Activated CD4-positive, alpha-beta T cell treated with anti-CD3 and anti-CD28 coated beads, Interleukin-2, amount 10 ng/mL, durations not matched to agents 24 days and 14 days (primary cell): ENCODE measurements at regions not wholly inside any gene's neighbourhood (a gene's known extent, or its start where the extent isn't known, plus 50 kb on each side); places are given as distances from the start of the nearest gene placed in this dataset.
"Not testable (repeated sequence)": the region's sequence is repeated elsewhere in the genome, so short reads cannot be mapped to it uniquely, and the experiment has no call there.

ENCODE experiments used
- DNase-seq: peaks from one replicate; pipeline ENCODE4 v3.0.0; 2022
- H3K27ac Mint-ChIP-seq: one replicate; pipeline ENCODE4 v1.8.0; 2022; ENCODE audit warnings: mild to moderate bottlenecking, mixed read lengths
- H3K27me3 Mint-ChIP-seq: one replicate; pipeline ENCODE4 v1.8.0; 2022; ENCODE audit warnings: mixed read lengths
- H3K36me3 Mint-ChIP-seq: one replicate; pipeline ENCODE4 v1.8.0; 2022; ENCODE audit warnings: low read depth, mild to moderate bottlenecking, mixed read lengths
- H3K4me1 Mint-ChIP-seq: one replicate; pipeline ENCODE4 v1.8.0; 2021; ENCODE audit warnings: mixed read lengths
- H3K4me3 Mint-ChIP-seq: one replicate; pipeline ENCODE4 v1.8.0; 2022; ENCODE audit warnings: mild to moderate bottlenecking, moderate library complexity, mixed read lengths
- H3K9me3 Mint-ChIP-seq: one replicate; pipeline ENCODE4 v1.8.0; 2021; ENCODE audit warnings: mixed read lengths
- intact Hi-C: fragments of 100-400 bp; cut with micrococcal nuclease; formaldehyde crosslinking; loops from one replicate; pipeline ENCODE4 v1.15.1; 2023

DNA sequence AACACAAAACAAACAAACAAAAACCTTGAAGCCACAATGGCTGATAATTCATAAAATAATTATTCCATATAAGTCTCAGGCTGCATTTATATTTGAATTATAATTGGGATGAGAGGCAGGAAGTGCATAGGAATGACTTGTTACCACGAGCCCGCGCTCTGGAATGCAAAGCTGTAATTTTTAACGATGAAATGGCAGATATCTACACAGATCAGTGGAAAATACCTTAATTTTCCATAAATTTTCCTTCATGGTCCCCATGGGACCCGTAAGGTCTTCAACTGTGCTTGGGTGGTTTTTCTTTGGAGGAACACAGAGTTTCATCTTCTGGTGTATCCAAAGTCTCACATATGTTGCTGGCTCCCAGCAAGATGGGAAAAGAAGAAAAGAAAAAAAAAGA is 226.8 kb downstream of the SHOX start:
- DNase-seq, result peak; percentile 3
- Mint-ChIP-seq H3K36me3 (no peaks in the 10 kb centered on the region), H3K27me3 (no peaks in the 10 kb centered on the region), H3K27ac (no peak overlapping the region), H3K9me3 (peaks cover 7% of the 10 kb centered on the region), H3K4me3 (no peak overlapping the region), H3K4me1 (no peaks in the 10 kb centered on the region)
- intact Hi-C loops, result no loop called here

DNA sequence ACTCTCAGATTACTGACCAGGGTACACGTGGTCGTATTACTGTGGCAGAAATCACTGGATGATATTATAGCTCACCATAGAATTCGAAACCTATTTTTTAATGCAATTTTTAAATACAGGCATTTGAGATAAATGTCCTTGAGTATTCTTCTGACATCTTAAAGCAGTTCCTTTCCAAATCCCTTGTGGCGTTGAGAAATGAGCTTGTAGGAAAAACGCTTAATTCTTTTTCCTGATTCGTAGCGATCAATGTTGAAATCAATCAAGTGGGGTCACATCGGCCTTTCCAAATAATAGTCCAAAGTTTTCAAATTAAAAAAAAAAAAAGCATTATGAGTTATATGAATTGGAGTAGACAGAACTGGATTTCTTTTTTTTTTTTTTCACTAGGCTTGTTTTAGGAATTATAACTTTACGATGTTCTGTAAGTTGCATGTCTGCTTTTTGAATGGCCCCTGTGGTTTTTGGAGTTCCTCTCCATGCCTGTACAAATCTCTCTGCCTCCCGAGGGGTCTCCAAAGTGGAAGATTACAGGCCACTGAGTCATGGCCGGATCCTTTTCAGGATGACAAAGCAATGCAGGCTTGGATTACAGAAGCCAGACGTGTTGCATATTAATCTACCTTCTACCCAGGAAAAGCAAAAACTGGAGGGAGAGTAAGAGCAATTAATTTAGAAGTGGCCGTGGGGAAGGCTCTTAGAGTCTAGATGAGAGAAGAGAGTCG is 226.1 kb downstream of the SHOX start:
- intact Hi-C loops, result no loop called here
- Mint-ChIP-seq H3K9me3 (peaks cover 7% of the 10 kb centered on the region), H3K27ac (no peak overlapping the region), H3K36me3 (no peaks in the 10 kb centered on the region), H3K4me3 (no peak overlapping the region), H3K4me1 (no peaks in the 10 kb centered on the region), H3K27me3 (no peaks in the 10 kb centered on the region)
- DNase-seq, result peak; percentile 16

DNA sequence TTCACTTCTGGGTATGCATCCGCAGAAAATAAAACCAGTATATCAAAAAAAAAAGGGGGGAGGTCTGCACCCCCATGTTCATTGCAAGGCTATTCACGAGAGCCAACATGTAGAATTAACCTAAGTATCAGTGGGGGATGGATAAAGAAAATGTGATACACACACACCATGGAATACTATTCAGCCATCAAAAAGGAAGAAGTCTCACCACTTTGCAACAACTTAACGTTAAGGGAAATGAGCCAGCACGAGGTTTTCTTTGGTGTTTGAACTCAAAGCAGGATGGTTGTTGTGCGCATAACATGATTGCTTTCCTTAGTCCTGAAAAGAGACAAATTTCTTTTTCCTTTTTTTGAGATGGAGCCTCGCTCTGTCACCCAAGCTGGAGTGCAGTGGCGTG is 222.7 kb downstream of the SHOX start:
- H3K27ac Mint-ChIP-seq, result no peak overlapping the region
- no peak overlapping the region for H3K4me3 Mint-ChIP-seq
- no peaks in the 10 kb centered on the region for H3K4me1 Mint-ChIP-seq
- no peaks in the 10 kb centered on the region for H3K9me3 Mint-ChIP-seq
- no peak for DNase-seq
- intact Hi-C loops, result no loop called here
- H3K36me3 Mint-ChIP-seq, result no peaks in the 10 kb centered on the region
- no peaks in the 10 kb centered on the region for H3K27me3 Mint-ChIP-seq

DNA sequence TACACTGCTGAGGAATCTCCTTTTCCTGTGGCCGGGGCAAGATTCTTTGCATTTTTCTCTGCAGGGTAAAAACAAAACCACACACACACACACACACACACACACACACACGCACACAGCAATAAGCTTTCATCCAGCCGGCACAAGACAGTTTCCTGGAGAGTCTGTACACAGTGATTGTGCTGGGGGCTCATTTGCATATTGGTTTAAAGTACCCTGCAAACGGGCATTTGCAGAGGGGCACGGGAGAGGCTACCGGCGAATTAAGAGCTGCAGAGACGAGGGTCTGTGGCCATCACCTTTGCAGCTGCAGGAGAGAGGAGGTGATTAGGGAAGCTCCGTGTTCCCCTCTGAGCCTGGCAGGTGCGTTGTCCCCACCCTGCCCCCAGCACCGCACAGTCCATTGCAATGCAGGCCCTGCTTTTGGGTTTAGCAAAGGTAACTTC is 219.9 kb downstream of the SHOX start:
- no peaks in the 10 kb centered on the region for H3K36me3 Mint-ChIP-seq
- intact Hi-C loops, result no loop called here
- H3K27me3 Mint-ChIP-seq, result no peaks in the 10 kb centered on the region
- H3K27ac Mint-ChIP-seq, result no peak overlapping the region
- peak; percentile 42 for DNase-seq
- H3K4me3 Mint-ChIP-seq, result no peak overlapping the region
- H3K9me3 Mint-ChIP-seq, result no peaks in the 10 kb centered on the region
- no peaks in the 10 kb centered on the region for H3K4me1 Mint-ChIP-seq

DNA sequence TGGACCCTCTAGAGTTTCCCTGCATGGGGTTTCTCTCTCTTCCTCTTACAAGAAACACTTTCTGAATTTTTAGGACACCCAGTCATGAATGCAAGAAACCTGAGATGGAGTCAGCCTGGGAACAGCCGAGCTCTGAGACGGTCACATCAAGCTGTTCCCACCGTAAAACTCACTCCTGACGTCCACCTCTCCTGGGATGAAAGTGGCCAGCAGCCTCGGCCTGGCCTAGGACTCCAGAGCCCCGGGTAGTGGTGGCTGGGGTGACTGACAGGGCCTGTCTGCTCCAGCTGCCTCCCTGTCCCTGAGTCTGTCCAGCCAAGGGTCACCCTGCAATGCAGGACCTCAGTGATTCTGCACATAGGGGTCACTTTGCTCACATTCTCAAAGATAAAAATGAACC is 217.8 kb downstream of the SHOX start:
- Mint-ChIP-seq H3K36me3 (no peaks in the 10 kb centered on the region), H3K27me3 (no peaks in the 10 kb centered on the region), H3K4me1 (no peaks in the 10 kb centered on the region), H3K4me3 (no peak overlapping the region), H3K9me3 (no peaks in the 10 kb centered on the region), H3K27ac (no peak overlapping the region)
- DNase-seq, result peak; percentile 44
- intact Hi-C loops, result no loop called here

DNA sequence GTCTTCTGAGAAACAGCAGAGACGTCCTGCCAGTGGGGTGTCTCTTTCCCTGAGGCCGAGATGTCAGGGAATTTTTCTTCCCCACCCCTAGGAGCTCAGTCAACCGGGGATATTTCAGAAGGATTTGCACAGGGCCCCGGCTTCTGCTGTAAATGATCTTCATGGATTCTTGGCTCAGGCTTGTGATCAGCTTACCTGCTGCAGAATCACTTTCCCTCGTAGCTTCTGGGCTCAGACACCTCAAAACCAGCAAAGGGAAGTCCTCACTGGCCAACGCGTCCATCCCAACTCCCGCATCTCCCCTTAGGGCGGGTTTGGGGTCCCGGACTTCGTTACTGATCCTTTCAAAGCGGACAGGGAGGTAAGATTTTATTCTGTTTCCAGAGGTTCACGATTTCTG is 212.7 kb downstream of the SHOX start:
- H3K4me1 Mint-ChIP-seq, result no peaks in the 10 kb centered on the region
- DNase-seq, result peak; percentile 45
- no peak overlapping the region for H3K4me3 Mint-ChIP-seq
- no peaks in the 10 kb centered on the region for H3K9me3 Mint-ChIP-seq
- no peak overlapping the region for H3K27ac Mint-ChIP-seq
- H3K27me3 Mint-ChIP-seq, result no peaks in the 10 kb centered on the region
- intact Hi-C loops, result no loop called here
- H3K36me3 Mint-ChIP-seq, result no peaks in the 10 kb centered on the region

DNA sequence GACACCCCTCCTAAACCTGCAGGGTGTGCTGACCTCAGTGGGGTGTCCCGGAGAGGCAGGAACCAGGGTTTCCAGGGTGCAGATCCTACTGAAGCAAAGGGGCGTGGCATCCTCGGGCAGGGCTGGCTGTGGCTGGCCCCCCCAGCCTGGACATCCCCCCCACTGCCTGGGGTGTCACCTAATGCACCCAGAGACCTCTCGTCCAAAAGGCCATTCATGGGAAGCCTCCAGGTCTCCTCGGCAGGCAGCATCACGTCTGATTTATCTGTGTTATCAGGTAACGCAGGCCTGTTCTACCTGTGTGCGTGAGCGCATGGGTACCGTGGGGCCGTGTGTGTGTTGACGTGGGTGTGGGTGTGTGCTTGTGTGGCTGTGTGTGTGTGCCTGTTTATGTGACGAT is 210.0 kb downstream of the SHOX start:
- Mint-ChIP-seq H3K36me3 (peaks cover 2% of the 10 kb centered on the region), H3K4me1 (no peaks in the 10 kb centered on the region), H3K27ac (no peak overlapping the region), H3K9me3 (peaks cover 7% of the 10 kb centered on the region), H3K4me3 (no peak overlapping the region), H3K27me3 (no peaks in the 10 kb centered on the region)
- intact Hi-C loops, result no loop called here
- peak; percentile 40 for DNase-seq

DNA sequence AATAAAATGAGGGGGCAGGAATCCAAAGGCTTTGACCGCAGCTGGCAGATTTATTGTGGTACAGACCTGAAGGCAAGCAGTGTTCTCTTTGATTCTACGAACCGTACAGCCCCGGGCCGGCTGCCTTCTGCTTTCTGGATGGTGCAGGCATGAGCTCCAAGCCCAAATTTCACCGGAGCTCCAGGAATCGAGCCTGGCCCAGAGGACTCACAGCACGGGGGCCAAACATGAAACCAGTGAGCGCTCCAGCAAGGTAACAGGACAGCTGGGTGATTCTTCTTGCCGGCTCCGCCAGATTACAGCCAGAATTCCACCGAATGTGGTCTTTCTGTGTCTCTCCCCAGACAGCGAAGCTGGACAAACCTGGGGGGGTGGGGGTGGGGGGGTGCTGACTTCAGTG is 208.1 kb downstream of the SHOX start:
- H3K27me3 Mint-ChIP-seq, H3K36me3 Mint-ChIP-seq, H3K27ac Mint-ChIP-seq, H3K9me3 Mint-ChIP-seq, H3K4me3 Mint-ChIP-seq, H3K4me1 Mint-ChIP-seq, intact Hi-C loops: not testable (repeated sequence)
- DNase-seq, result peak; percentile 29

DNA sequence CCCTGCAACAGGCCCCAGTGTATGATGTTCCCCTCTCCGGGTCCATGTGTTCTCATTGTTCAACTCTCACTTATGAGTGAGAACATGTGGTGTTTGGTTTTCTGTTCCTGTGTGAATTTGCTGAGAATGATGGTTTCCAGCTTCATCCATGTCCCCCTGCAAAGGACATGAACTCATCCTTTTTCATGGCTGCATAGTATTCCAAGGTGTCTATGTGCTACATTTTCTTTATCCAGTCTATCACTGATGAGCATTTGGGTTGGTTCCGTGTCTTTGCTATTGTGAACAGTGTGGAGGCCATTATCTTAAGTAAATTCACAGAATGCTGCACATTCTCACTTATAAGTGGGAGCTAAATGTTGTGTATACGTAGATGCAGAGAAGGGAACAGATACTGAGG is 205.3 kb downstream of the SHOX start:
- H3K36me3 Mint-ChIP-seq, H3K27ac Mint-ChIP-seq, H3K9me3 Mint-ChIP-seq, intact Hi-C loops, H3K4me3 Mint-ChIP-seq, H3K27me3 Mint-ChIP-seq, H3K4me1 Mint-ChIP-seq: not testable (repeated sequence)
- DNase-seq, result peak; percentile 10

DNA sequence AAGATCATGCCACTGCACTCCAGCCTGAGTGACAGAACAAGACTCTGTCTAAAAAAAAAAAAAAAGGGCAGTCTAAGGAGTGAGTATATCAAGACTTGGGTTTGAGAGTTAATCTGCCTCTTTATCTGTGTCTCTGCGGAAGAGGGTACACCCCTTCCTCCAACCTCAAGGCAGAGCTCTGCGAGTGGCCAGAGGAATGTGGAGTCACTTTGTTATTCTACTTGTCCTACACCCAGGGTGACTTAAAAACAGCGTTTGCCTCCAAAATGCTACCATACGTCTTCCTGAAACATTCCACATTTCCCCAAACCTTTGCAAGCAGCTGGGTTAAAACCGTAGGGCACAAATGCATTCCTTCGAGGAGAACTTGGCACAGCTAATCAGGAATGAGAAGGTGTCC is 199.9 kb downstream of the SHOX start:
- no peaks in the 10 kb centered on the region for H3K4me1 Mint-ChIP-seq
- H3K4me3 Mint-ChIP-seq, result no peak overlapping the region
- no peak overlapping the region for H3K27ac Mint-ChIP-seq
- no peaks in the 10 kb centered on the region for H3K36me3 Mint-ChIP-seq
- peaks cover 12% of the 10 kb centered on the region for H3K9me3 Mint-ChIP-seq
- no peaks in the 10 kb centered on the region for H3K27me3 Mint-ChIP-seq
- peak; percentile 22 for DNase-seq
- intact Hi-C loops, result no loop called here

DNA sequence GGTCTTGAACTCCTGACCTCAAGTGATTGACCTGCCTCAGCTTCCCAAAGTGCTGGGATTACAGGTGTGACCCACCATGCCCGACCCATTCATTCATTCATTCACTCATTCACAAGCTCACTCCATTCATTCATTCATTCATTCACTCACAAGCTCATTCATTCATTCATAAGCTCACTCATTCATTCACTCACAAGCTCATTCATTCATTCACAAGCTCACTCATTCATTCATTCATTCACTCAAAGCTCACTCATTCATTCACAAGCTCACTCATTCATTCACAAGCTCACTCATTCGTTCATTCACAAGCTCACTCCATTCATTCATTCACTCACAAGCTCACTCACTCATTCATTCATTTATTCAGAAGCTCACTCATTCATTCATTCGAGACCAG is 198.6 kb downstream of the SHOX start:
- intact Hi-C loops, result no loop called here
- Mint-ChIP-seq H3K27ac (no peak overlapping the region), H3K4me3 (no peak overlapping the region), H3K36me3 (no peaks in the 10 kb centered on the region), H3K27me3 (no peaks in the 10 kb centered on the region), H3K4me1 (no peaks in the 10 kb centered on the region), H3K9me3 (peaks cover 12% of the 10 kb centered on the region)
- no peak for DNase-seq

DNA sequence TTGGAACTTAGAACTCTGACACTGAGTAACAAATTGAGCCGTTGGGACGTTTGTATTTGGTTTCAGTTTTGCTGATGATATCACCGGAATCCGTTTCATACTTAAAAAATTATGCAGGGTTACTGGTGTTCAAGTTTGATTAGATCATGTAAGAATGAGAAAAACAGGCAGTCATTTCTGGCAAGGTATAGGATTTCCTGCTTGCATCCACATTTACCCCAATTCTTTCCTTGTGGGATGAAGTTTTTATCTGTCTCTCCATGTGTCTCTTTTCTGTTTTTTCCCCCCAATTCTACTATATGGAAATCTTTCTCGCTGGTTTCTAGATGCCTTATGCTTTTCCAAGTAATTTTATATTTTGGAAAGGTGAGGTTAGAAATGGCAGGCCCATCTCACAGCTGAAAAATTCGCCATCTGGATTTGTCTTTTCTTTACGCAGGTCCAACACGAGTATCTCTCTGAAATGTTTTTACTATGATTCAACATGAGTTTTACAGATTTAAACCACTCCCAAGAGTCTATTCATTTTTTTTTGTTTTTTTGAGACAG is 197.9 kb downstream of the SHOX start:
- H3K27ac Mint-ChIP-seq, result no peak overlapping the region
- no peak overlapping the region for H3K4me3 Mint-ChIP-seq
- H3K27me3 Mint-ChIP-seq, result no peaks in the 10 kb centered on the region
- DNase-seq, result peak; percentile 50
- no peaks in the 10 kb centered on the region for H3K4me1 Mint-ChIP-seq
- H3K9me3 Mint-ChIP-seq, result peaks cover 12% of the 10 kb centered on the region
- no peaks in the 10 kb centered on the region for H3K36me3 Mint-ChIP-seq
- intact Hi-C loops, result no loop called here

DNA sequence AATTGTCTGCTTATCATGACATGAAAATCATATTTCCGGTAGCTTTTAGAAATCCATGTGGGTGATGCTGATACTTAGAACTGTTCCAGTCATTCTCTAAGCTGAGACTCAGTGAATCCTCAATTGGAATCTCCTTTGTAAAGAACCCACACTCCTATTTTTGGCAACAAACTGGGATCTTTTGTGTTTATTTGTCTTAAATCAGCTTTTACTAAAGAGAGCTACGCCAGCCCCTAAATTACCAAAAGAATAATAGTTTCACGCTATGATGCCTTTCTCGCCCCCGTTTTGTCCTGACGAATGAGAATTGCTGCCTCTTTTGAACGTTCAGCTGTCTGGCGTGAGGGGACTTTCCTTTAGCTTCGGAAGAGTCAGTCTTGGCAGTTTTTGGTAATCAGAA is 195.9 kb downstream of the SHOX start:
- intact Hi-C loops, result no loop called here
- DNase-seq, result peak; percentile 40
- no peak overlapping the region for H3K4me3 Mint-ChIP-seq

DNA sequence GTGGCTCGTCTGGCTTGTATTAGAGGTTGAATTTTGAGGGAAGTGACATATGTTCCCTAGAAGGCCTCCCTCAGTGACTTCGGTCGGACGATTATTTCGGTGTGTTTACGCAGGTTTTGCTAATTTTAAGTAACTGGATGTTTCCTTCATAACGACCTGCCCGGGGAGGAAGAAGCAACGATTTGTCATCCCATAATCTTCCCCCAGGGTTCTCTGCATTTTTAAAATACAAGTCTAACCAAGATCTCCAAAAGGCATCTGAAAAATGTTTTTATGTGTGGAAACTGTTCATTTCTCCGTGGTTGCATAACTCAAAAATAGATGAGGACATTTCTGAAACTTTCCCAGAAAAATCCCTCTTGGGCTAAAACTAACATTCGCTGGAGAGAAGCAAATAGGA is 195.4 kb downstream of the SHOX start:
- Mint-ChIP-seq H3K27ac (no peak overlapping the region), H3K9me3 (peaks cover 12% of the 10 kb centered on the region), H3K36me3 (no peaks in the 10 kb centered on the region), H3K4me1 (no peaks in the 10 kb centered on the region), H3K4me3 (no peak overlapping the region), H3K27me3 (no peaks in the 10 kb centered on the region)
- intact Hi-C loops, result no loop called here
- peak; percentile 26 for DNase-seq

More for the DNA sequence above, 195.9 kb downstream of the SHOX start:
- H3K27ac Mint-ChIP-seq, result no peak overlapping the region
- no peaks in the 10 kb centered on the region for H3K27me3 Mint-ChIP-seq
- H3K4me1 Mint-ChIP-seq, result no peaks in the 10 kb centered on the region
- H3K9me3 Mint-ChIP-seq, result peaks cover 12% of the 10 kb centered on the region
- H3K36me3 Mint-ChIP-seq, result no peaks in the 10 kb centered on the region

DNA sequence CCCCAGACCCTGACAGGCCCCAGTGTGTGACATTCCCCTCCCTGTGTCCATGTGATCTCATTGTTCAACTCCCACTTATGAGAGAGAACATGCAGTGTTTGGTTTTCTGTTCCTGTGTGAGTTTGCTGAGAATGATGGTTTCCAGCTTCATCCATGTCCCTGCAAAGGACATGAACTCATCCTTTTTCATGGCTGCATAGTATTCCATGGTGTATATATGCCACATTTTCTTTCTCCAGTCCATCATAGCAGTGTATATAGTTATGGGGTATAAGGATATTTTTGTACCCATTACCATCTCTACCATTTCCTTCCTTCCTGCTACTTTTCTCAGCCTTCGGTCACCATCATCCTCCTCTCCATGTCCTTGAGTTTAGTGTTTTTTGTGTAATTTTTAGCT is 192.5 kb downstream of the SHOX start:
- H3K9me3 Mint-ChIP-seq, H3K4me3 Mint-ChIP-seq, H3K36me3 Mint-ChIP-seq, H3K27ac Mint-ChIP-seq, H3K27me3 Mint-ChIP-seq, intact Hi-C loops, H3K4me1 Mint-ChIP-seq: not testable (repeated sequence)
- peak; percentile 34 for DNase-seq
